ENCODE measurements at regions not wholly inside any gene's neighbourhood (a gene's known extent, or its start where the extent isn't known, plus 50 kb on each side); places are given as distances from the start of the nearest gene placed in this dataset.

DNA sequence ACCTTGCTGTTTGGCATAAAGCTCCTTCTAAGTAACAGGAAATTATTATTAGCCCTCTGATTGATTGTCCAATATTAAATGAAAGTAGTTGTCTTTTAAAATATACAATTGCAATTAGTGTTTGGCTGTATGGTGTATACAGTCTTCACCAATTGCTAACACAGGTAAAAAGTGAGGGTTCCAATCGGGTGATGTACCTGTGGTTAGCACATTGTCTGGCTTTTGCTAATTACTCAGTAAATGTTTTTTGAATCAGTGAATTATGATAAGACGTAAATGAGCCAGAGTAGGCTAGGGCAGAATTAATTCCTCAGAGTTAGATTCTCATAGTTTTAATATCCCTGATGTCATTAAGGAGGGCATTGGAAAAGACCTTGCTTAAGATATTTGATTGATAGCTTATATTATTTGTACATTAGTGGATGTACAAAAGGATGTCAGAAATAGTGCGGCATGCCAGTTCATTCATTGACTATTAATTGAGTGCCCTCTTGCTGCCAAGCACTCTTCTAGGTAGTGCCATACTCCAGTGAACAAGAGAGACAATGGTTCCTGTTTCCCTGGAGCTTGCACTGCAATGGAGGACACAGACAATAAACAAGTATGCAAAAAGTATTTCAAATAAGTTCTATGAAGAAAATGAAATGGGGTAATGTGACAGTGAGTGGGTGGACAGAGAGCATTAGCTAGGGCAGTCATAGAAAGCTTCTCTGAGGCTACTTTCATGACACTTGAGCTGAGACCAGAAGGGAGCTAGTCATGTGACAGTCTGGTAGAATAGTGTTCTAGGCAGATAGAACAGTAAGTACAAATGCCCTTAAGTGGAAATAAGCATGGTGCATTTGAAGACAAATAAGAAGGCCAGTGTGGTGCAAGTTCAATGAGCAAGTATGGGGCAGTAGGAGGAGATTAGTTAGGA, 205.9 kb upstream of the CASK start:
- Histone ChIP-seq H3K36me3 (ENCODE audit: insufficient read depth, low read length) (no peaks in the 10 kb centered on the region), H3K4me3 (ENCODE audit: low read length) (no peak overlapping the region), H3K4me1 (ENCODE audit: insufficient read depth, low read length) (peaks cover 19% of the 10 kb centered on the region), H3K27me3 (ENCODE audit: control insufficient read depth in 1 of 2, insufficient read depth in 2 of 2, low read length in 2 of 2) (no peaks in the 10 kb centered on the region), H3K9me3 (ENCODE audit: control insufficient read depth in 1 of 2, insufficient read depth in 1 of 2, low read length in 2 of 2) (no peaks in the 10 kb centered on the region), H3K27ac (ENCODE audit: low read depth in 1 of 2, low read length in 2 of 2) (no peak overlapping the region)
- H3K27me3 Mint-ChIP-seq: no peaks in the 10 kb centered on the region
- ATAC-seq (ENCODE audit: poor library complexity) (no peak), DNase-seq (no peak)
- H3K4me1 Mint-ChIP-seq (ENCODE audit: low read depth): peaks cover 37% of the 10 kb centered on the region
- TF ChIP-seq, protein P1, sequence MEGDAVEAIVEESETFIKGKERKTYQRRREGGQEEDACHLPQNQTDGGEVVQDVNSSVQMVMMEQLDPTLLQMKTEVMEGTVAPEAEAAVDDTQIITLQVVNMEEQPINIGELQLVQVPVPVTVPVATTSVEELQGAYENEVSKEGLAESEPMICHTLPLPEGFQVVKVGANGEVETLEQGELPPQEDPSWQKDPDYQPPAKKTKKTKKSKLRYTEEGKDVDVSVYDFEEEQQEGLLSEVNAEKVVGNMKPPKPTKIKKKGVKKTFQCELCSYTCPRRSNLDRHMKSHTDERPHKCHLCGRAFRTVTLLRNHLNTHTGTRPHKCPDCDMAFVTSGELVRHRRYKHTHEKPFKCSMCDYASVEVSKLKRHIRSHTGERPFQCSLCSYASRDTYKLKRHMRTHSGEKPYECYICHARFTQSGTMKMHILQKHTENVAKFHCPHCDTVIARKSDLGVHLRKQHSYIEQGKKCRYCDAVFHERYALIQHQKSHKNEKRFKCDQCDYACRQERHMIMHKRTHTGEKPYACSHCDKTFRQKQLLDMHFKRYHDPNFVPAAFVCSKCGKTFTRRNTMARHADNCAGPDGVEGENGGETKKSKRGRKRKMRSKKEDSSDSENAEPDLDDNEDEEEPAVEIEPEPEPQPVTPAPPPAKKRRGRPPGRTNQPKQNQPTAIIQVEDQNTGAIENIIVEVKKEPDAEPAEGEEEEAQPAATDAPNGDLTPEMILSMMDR (IDR thresholded peaks at IDR 0.05): no peak
- no peaks in the 10 kb centered on the region for H3K36me3 Mint-ChIP-seq (ENCODE audit: low read depth)
- H3K27ac Mint-ChIP-seq: peak overlapping the region; percentile 62
- H3K9me3 Mint-ChIP-seq: no peaks in the 10 kb centered on the region
- POLR2A ChIA-PET: no interaction called here
- intact Hi-C loops (cut with DNase I, micrococcal nuclease): no loop called here
- CTCF ChIA-PET: no interaction called here
- peak overlapping the region; percentile 34 for H3K4me3 Mint-ChIP-seq

DNA sequence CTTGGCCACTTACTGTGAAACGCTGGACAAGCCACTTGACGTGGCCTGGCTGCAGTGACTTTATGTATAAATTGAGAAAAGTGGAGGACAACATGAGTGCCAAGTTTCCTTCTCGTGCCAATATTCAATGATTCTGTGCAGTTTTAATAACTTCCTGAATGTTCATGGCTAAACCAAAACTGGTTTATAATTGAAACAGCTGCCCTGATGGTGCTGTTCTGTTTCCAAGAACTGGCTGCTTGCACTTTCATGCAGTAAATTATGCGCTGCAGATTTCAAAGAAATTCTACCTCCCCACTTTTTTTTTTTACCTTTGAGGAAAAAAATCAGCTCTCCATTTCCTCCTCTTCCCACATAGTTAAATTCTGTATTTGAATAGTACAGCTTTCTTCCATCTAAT, 205.2 kb upstream of the CASK start:
- Histone ChIP-seq H3K27me3 (ENCODE audit: control insufficient read depth in 1 of 2, insufficient read depth in 2 of 2, low read length in 2 of 2) (no peaks in the 10 kb centered on the region), H3K27ac (ENCODE audit: low read depth in 1 of 2, low read length in 2 of 2) (peak overlapping the region in 1 of 2 donors; percentile 5), H3K36me3 (ENCODE audit: insufficient read depth, low read length) (no peaks in the 10 kb centered on the region), H3K9me3 (ENCODE audit: control insufficient read depth in 1 of 2, insufficient read depth in 1 of 2, low read length in 2 of 2) (no peaks in the 10 kb centered on the region), H3K4me1 (ENCODE audit: insufficient read depth, low read length) (peaks cover 19% of the 10 kb centered on the region), H3K4me3 (ENCODE audit: low read length) (no peak overlapping the region)
- H3K4me3 Mint-ChIP-seq: peak overlapping the region; percentile 34
- DNase-seq (peak in 1 of 14 experiments; percentile 23), ATAC-seq (ENCODE audit: poor library complexity) (no peak)
- POLR2A ChIA-PET: no interaction called here
- intact Hi-C loops (cut with DNase I, micrococcal nuclease): no loop called here
- peak overlapping the region; percentile 62 for H3K27ac Mint-ChIP-seq
- no peaks in the 10 kb centered on the region for H3K27me3 Mint-ChIP-seq
- no peaks in the 10 kb centered on the region for H3K36me3 Mint-ChIP-seq (ENCODE audit: low read depth)
- no peaks in the 10 kb centered on the region for H3K9me3 Mint-ChIP-seq
- TF ChIP-seq, protein P1 (IDR thresholded peaks at IDR 0.05): no peak
- H3K4me1 Mint-ChIP-seq (ENCODE audit: low read depth): peaks cover 37% of the 10 kb centered on the region
- CTCF ChIA-PET: no interaction called here

DNA sequence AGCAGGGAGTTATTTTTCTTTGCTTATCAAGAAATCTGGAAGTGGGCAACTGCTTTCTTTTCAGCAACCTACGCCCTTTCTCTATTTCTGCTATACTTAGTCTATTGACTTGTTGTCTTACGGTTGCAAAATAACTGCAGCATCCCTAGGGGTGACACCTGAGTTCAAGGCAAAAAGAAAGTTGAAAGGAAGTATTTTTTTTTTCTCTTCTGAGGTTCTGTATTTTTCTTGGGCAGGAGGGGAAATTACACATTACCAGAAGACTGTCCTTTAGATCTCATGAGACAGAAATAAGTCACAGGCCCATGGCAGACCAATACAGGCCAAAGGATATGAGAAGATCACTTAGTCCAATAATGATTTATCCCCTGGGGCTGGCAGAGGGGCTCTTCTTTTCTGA, 204.7 kb upstream of the CASK start:
- no peaks in the 10 kb centered on the region for H3K27me3 ChIP-seq (ENCODE audit: control insufficient read depth in 1 of 2, insufficient read depth in 2 of 2, low read length in 2 of 2)
- peaks cover 37% of the 10 kb centered on the region for H3K4me1 Mint-ChIP-seq (ENCODE audit: low read depth)
- peak overlapping the region; percentile 62 for H3K27ac Mint-ChIP-seq
- ChIA-PET CTCF (no interaction called here), POLR2A (no interaction called here)
- H3K36me3 ChIP-seq (ENCODE audit: insufficient read depth, low read length): no peaks in the 10 kb centered on the region
- H3K4me1 ChIP-seq (ENCODE audit: insufficient read depth, low read length): peaks cover 19% of the 10 kb centered on the region
- H3K27me3 Mint-ChIP-seq: no peaks in the 10 kb centered on the region
- TF ChIP-seq, protein P1 (IDR thresholded peaks at IDR 0.05): no peak
- ATAC-seq (ENCODE audit: poor library complexity) (peak; percentile 32), DNase-seq (peak in 3 of 14 experiments; percentile 23 to 64 (median 24))
- H3K4me3 Mint-ChIP-seq: peak overlapping the region; percentile 34
- no peaks in the 10 kb centered on the region for H3K9me3 ChIP-seq (ENCODE audit: control insufficient read depth in 1 of 2, insufficient read depth in 1 of 2, low read length in 2 of 2)
- no peaks in the 10 kb centered on the region for H3K36me3 Mint-ChIP-seq (ENCODE audit: low read depth)
- peak overlapping the region in 1 of 2 donors; percentile 29 for H3K27ac ChIP-seq (ENCODE audit: low read depth in 1 of 2, low read length in 2 of 2)
- intact Hi-C loops (cut with DNase I, micrococcal nuclease): no loop called here
- no peak overlapping the region for H3K4me3 ChIP-seq (ENCODE audit: low read length)
- H3K9me3 Mint-ChIP-seq: no peaks in the 10 kb centered on the region

Data from CD4-positive, alpha-beta T cell (primary cell).